Fibroblast of villous mesenchyme (primary cell): ENCODE measurements at regions not wholly inside any gene's neighbourhood (a gene's known extent, or its start where the extent isn't known, plus 50 kb on each side); places are given as distances from the start of the nearest gene placed in this dataset.

Source experiments
- DNase-seq: peaks from one replicate; pipeline ENCODE4 v3.0.0-alpha.2; 2010; ENCODE audit warnings: low read depth
- H3K4me3 ChIP-seq: 2 replicates; pipeline ENCODE4 v1.5.1; 2011; ENCODE audit warnings: low read depth, mild to moderate bottlenecking, low read length
- TF ChIP-seq, protein P1 (sequence below): IDR thresholded peaks from 2 replicates; pipeline ENCODE4 v1.5.1; 2012; ENCODE audit warnings: low read depth, mild to moderate bottlenecking, low read length; ENCODE audit not compliant: insufficient read depth

DNA sequence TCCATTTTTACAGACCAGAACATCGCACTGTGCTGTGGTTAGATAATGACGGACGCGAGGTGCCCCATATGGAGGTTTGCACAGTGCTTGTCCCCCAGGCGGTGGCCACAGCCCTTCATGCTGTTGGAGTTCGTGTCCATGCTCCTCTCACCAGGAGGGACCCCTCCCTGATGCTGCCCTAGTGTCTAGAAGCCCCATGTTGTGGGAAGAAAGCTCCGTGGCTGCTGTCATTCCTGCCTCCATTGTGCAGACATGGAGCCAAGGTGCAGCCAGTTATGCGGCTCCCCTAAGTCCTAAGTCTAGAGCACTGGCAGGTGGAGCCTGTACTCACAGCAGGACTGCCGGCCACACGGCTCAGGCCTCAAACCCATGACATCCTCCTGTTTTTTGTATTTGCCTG, 464.9 kb downstream of the EIPR1 start:
- TF ChIP-seq, protein P1, sequence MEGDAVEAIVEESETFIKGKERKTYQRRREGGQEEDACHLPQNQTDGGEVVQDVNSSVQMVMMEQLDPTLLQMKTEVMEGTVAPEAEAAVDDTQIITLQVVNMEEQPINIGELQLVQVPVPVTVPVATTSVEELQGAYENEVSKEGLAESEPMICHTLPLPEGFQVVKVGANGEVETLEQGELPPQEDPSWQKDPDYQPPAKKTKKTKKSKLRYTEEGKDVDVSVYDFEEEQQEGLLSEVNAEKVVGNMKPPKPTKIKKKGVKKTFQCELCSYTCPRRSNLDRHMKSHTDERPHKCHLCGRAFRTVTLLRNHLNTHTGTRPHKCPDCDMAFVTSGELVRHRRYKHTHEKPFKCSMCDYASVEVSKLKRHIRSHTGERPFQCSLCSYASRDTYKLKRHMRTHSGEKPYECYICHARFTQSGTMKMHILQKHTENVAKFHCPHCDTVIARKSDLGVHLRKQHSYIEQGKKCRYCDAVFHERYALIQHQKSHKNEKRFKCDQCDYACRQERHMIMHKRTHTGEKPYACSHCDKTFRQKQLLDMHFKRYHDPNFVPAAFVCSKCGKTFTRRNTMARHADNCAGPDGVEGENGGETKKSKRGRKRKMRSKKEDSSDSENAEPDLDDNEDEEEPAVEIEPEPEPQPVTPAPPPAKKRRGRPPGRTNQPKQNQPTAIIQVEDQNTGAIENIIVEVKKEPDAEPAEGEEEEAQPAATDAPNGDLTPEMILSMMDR, result no peak
- H3K4me3 ChIP-seq, result no peak overlapping the region
- DNase-seq, result no peak

DNA sequence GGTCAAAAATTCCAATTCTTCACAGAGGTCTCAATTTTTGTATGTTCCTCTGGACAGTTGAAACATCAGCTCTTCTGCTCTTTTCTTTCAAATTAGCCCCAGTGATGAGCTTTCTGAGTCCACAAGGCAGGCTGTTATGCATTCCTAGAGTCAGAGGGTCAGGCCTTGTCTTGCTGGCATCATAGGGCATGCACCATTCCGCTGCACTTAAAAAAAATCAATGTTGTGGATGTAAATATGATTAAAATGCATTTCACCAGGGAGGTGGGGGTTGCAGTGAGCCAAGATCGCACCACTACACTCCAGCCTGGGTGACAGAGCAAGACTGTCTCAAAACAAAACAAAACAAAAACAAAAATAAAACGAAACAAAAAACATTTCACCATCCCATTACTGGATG, 465.3 kb downstream of the EIPR1 start:
- TF ChIP-seq, protein P1, result no peak
- DNase-seq, result no peak
- no peak overlapping the region for H3K4me3 ChIP-seq

- TF ChIP-seq, protein P1, result no peak
- no peak overlapping the region for H3K4me3 ChIP-seq
- no peak for DNase-seq
Measured at GRCh38 chr2:2910259-2910658, 467.4 kb downstream of the EIPR1 start.

DNA sequence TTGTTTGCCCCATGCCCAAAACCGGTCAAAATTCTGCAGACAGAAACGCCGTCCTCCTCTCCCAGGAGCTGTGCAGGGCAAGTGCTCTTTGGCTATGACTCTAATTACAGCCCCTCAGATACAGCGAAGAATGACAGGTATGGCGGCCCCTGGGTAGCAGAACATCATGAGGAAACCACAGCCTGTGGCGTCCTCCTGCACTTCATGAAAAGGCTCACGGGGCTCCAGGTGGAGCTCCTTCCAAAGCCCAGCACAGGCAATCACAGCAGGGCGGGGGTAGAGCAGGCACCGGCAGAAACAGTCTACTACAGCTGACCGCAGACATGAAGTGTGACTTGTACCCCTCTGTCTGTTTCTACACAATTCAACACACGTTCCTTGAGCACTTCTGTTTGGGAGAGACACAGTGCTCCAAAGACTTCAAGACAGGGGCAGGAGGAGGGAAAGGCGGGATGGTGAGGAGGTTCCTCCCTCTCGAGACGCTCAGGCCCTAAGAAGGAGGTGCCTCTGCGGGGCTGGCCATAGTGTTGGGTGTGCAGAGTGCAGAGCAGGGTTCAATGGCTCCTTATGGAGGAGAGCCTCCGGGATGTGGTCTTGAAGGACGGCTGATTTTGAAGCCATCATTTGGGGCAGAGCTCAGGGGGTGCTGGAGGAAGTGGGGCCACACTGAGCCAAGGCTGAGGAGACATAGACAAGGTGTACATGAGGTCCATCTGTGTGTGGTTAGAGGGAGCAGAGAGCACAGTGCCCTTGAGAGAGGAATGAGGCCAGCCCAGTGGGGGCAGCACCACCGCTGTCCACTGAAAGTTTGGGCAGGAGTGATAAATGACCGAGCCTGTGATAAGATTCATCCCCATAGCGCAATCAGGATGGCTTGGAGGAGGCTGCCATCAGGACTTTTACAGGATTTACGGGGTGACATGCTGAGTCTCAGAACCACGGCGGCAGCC, 468.3 kb downstream of the EIPR1 start:
- DNase-seq, result no peak
- TF ChIP-seq, protein P1, result no peak
- no peak overlapping the region for H3K4me3 ChIP-seq

- DNase-seq, result no peak
- TF ChIP-seq, protein P1, result no peak
- H3K4me3 ChIP-seq, result no peak overlapping the region
Measured at GRCh38 chr2:2906091-2906490, 471.5 kb downstream of the EIPR1 start.

GRCh38 chr2:2904721-2905350, 472.8 kb downstream of the EIPR1 start:
- H3K4me3 ChIP-seq, result no peak overlapping the region
- TF ChIP-seq, protein P1, result no peak
- DNase-seq, result no peak
